ENCODE measurements at regions not wholly inside any gene's neighbourhood (a gene's known extent, or its start where the extent isn't known, plus 50 kb on each side); places are given as distances from the start of the nearest gene placed in this dataset.

DNA sequence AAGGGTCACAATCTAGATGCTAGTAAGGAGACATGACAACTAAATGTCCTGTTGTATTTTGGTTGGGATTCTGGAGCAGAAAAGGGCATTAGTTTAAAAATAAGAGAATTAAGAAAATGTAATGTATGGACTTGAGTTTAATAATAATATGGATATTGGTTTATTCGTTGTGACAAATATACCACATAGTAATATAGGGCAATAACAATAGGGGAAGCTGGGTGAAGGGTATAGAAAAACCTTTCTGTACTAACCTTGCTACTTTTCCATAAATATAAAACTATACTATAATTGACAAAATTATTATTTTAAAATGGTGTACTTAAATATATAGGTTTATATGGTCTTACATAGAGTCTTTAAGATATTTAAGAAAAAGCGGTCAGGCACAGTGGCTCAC lies 558.9 kb downstream of the PTPRC start:
- no peak for TF ChIP-seq CTCF (IDR thresholded peaks at IDR 0.05)
- TF ChIP-seq POLR2AphosphoS5 (IDR thresholded peaks at IDR 0.05; ENCODE audit: low read depth, low read length) = no peak
- no peak for TF ChIP-seq TCF7L2 (IDR thresholded peaks at IDR 0.05; ENCODE audit: low read depth, low read length)
- TF ChIP-seq, protein P1, sequence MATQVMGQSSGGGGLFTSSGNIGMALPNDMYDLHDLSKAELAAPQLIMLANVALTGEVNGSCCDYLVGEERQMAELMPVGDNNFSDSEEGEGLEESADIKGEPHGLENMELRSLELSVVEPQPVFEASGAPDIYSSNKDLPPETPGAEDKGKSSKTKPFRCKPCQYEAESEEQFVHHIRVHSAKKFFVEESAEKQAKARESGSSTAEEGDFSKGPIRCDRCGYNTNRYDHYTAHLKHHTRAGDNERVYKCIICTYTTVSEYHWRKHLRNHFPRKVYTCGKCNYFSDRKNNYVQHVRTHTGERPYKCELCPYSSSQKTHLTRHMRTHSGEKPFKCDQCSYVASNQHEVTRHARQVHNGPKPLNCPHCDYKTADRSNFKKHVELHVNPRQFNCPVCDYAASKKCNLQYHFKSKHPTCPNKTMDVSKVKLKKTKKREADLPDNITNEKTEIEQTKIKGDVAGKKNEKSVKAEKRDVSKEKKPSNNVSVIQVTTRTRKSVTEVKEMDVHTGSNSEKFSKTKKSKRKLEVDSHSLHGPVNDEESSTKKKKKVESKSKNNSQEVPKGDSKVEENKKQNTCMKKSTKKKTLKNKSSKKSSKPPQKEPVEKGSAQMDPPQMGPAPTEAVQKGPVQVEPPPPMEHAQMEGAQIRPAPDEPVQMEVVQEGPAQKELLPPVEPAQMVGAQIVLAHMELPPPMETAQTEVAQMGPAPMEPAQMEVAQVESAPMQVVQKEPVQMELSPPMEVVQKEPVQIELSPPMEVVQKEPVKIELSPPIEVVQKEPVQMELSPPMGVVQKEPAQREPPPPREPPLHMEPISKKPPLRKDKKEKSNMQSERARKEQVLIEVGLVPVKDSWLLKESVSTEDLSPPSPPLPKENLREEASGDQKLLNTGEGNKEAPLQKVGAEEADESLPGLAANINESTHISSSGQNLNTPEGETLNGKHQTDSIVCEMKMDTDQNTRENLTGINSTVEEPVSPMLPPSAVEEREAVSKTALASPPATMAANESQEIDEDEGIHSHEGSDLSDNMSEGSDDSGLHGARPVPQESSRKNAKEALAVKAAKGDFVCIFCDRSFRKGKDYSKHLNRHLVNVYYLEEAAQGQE (IDR thresholded peaks at IDR 0.05; ENCODE audit: insufficient read depth in 1 of 2, low read depth in 2 of 2, low read length in 1 of 2) = no peak
